Activated CD4-positive, alpha-beta T cell treated with anti-CD3 and anti-CD28 coated beads, Interleukin-2, amount 50 U/mL, for 4 hours (primary cell): ENCODE measurements at regions not wholly inside any gene's neighbourhood (a gene's known extent, or its start where the extent isn't known, plus 50 kb on each side); places are given as distances from the start of the nearest gene placed in this dataset.

Experiments
- DNase-seq, 2 experiments: peaks; one replicate each; pipeline ENCODE4 v3.0.0-alpha.2; 2020

- DNase-seq, result no peak
These were observed 131.9 kb upstream of the PRNP start for GRCh38 chr20:4554346-4554745.

GRCh38 chr20:4552075-4552640 lies 134.1 kb upstream of the PRNP start:
- no peak for DNase-seq

- no peak for DNase-seq
These were observed 135.5 kb upstream of the PRNP start for GRCh38 chr20:4550740-4551139.

DNA sequence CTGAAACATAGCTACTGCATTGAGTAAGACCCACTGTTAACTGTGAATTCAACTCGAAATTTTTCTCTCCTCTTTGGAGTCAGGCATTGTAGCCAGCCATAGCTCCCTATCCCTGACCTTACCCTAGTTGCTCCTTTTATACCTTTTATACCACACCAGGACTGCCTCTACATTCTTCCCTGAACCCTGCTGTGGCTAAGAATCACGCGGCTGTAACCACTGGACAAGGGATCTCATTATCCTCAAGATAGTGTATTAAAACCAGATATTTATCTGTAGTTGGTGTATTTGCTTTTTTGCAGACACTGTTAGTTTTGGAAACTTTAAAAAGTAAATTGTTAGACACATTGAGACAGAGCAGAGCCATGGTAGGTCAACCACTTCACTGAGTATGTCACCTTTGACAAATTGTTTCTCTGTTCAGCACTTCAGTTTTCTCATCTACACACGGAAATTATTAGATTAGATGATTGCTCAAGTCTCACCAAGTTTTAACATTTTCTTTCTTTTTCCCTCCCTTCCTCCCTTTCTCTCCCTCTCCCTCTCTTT lies 136.5 kb upstream of the PRNP start:
- no peak for DNase-seq

GRCh38 chr20:4548552-4548951 lies 137.7 kb upstream of the PRNP start:
- no peak for DNase-seq

DNA sequence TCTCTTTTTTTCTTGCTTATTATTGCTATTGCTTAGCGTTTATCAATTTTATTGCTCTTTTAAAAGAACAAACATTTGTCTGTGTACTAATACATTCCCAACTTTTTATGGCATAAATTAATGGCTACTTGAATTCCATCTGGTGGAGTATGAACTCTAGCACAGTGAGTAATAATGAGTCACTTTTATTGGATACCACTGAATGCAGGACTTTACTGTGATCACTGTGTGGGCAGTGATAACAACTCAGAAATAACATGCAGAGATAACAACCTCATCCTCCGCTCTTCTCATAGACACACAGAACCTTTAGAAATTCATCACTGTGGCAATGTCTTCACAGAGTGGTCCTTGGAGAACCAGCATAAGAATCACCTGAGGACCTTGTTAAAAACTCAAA lies 139.5 kb upstream of the PRNP start:
- no peak for DNase-seq

DNA sequence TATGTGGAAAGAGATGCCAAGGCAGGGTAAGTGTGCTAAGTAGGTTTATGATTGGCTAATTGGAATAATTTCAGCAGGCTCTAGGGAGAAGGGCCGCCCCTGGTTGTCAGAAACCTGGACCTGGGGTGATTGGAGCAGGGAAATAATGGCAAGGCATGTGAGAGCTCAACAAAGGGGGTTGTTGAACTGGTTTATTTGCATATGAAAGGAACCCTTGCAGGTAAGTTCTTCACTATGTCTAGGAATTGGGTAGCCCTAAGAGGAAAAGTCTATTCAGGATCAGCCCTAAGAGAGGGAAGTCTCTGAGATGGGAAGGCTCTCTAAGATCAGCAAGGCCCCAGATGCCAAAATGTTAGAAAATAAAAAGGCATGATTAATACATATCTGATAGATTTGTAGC lies 139.9 kb upstream of the PRNP start:
- no peak for DNase-seq

DNA sequence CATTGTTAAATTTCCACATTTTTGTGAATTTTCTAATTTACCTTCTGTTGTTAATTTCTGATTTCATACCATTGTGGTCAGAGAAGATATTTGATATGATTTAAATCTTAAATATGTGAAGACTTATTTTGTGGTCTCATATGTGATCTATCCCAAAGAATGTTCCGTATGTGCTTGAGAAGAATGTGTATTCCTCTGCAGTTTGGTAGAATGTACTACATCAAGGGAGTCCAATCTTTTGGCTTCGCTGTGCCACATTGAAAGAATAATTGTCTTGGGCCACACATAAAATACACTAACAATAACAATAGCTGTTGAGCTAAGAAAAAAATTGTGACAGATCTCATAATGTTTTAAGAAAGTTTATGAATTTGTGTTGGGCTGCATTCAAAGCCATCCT lies 140.7 kb upstream of the PRNP start:
- no peak for DNase-seq

DNA sequence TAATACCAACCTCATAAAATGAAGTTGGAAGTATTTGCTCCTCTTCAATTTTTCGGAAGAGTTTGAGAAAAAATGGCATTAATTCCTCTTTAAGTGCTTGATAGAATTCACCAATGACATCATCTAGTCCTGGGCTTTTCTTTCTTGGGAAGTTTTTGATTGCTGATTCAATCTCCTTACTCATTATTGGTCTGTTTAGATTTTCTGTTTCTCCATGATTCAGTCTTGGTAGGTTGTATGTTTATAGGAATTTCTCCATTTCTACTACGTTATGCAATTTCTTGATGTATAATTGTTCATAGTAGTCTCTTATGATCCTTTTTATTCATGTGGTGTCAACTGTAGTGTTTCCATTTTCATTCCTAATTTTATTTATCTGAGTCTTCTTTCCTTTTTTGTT lies 141.5 kb upstream of the PRNP start:
- no peak for DNase-seq

DNA sequence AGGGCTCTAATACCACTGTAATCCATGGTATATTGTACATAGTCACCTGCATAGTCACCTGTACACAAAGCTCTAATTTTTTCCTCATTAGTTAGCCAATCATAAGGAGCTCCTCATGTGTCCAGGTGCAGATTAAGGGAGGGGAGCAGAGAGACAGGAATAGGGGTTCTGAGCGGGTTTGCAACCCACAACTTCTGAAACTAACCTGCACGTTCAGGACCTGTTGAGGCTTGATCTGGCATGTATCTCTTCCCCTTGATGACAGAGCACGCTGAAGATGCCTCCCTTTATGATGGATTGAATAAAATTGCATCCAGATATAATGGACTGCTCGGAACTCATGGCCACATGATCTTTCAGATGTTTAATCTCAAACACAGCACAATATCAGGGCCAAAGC lies 144.0 kb upstream of the PRNP start:
- no peak for DNase-seq

GRCh38 chr20:4534315-4534714 lies 151.9 kb upstream of the PRNP start:
- no peak for DNase-seq

DNA sequence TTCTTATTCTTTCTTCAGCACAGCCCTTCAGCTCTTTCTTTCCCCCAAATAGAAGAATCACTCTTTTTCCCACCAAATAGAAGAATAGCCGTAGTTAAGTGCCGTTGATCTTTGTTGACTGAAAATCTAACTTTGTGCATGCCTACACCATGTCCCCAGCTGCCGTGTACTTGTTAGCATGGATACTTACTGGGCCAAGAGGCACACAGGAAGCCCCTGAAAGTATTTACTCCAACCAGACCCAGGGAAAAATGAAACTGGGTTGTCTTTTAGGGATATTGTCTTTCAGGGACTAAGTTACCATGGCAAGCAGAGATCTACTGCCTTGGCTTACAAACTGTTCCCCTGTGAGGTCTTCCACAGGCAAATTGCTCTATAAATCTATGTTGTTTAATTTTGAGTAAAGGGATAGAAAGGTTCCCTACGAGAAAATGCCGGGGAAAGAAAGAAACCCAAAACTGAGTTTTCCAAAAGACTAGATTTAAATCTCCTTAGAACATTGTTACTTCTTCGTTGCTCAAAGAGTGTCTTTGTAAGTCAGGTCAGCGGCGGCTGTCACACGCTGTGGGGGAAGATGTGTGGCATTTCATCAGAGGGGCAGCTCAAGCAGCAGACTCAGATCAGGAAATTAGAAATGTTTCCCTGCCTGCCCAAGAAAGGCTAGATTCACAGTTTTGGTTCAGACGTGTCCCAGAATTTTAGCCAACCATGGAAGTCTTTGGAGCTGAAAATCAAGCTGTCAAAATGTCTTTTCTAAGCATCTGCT lies 152.7 kb upstream of the PRNP start:
- no peak for DNase-seq

GRCh38 chr20:4532772-4533171 lies 153.5 kb upstream of the PRNP start:
- DNase-seq, result no peak

DNA sequence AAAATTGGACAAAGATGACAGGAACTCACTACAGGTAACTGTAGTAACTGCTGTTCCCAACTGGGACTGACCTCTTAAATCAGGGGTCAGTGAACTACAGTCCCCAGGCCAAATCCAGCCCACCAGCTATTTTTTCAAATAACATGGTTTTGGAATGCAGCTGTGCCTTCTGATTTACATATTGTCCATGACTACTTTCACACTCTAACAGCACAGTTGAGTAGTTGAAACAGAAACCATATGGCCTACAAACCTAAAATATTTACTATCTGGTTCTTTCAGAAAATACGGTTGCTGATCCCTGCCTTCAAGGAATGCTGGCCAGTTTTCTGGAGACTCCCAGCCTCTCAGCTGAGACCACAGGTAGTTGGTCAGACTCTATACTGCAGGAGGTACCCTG lies 161.5 kb upstream of the PRNP start:
- no peak for DNase-seq

GRCh38 chr20:4524307-4524706 lies 161.9 kb upstream of the PRNP start:
- DNase-seq, result no peak

GRCh38 chr20:4522310-4522709 lies 163.9 kb upstream of the PRNP start:
- DNase-seq, result no peak

GRCh38 chr20:4521170-4521968 lies 164.9 kb upstream of the PRNP start:
- no peak for DNase-seq

- no peak for DNase-seq
These were observed 166.7 kb upstream of the PRNP start for GRCh38 chr20:4519534-4519933.

GRCh38 chr20:4516876-4517275 lies 169.4 kb upstream of the PRNP start:
- no peak for DNase-seq

DNA sequence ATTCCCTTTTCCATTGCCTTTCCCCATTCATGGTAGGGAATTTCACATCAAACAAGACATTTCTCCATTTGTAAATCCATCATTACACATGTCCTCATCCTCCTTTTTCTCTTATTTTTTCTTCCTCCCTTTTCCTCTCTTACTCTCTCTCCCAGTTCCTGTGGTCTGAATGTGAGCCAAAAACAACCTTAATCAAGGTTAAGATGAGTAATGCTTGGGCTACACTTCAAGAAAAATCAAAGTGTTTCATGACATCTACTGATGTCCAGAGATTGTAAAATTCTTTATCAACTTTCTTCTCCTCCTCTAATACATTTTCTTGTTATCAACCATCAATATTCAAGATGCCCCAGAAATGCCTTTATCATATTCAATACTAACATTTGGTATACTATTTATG lies 172.5 kb upstream of the PRNP start:
- DNase-seq, result no peak

GRCh38 chr20:4512891-4513550 lies 173.2 kb upstream of the PRNP start:
- no peak for DNase-seq

DNA sequence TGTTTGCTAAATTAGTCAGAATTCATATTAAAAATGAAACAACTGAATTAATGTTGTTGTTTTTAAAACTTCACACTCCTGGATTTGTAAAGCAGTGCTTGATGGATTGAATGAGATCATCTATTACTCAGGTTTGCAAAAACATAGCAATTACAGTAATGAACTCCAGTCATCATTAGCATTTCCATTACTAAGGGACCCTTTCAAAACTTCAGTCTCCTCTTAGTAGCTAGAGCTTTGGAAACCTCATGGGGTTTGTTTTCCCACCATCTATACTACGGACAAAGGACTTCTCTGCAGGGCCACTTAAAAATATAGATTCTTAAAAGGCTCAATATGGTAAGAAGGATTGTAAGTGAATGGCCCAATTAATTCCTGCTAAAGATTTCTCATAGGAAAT lies 174.5 kb upstream of the PRNP start:
- no peak for DNase-seq

DNA sequence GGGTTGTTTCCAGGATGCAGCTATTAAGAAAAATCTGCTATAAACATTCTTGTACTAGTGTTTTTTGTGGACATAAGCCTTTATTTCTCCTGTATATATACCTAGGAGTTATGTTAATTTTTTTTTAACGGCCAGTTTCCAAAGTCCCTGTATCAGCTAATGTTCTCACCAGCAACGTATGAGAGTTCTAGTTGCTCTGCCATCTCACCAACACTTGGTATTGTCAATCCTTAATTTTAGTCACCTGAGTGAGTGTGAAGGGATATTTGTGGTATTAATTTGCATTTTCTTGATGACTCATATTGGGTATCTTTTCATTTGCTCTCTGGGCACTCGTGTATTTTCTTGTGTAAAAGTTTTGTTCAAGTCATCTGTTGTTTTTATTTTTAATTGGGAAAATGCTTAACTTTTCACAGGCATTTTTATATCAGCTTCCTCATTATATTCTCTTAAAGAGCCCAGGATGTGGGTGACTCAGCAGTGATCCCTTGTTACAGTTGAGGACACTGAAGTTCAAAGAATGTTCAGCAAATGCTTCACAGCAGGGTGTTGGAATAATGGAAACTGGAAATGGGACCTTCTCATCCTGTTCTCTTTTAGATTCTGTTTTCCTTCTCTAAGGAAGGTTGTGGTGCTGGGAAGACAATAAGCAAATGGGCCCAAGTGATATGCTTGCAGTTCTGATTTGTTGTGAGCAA lies 176.3 kb upstream of the PRNP start:
- no peak for DNase-seq
